ENCODE measurements at regions not wholly inside any gene's neighbourhood (a gene's known extent, or its start where the extent isn't known, plus 50 kb on each side); places are given as distances from the start of the nearest gene placed in this dataset.

DNA sequence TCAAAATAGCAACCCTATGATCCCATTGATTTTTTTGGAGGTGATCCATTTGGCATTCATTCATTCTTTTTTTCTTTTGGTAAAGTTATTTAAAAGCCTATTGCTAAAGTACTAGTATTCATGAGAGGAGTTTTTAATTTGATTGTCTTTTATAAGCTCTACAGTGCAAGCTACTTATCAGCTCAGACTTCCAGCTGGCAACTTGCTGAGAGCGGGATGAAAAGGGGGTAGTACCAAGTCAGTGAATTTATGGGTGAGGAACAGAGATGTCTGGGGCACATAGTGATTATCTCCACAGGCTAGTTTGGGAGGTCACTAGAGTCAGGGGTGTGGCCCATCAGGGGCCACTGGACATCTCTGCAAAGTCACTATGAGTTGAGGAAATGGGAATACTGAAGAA, 202.4 kb downstream of the PIK3C3 start:
- TF ChIP-seq, protein P1, sequence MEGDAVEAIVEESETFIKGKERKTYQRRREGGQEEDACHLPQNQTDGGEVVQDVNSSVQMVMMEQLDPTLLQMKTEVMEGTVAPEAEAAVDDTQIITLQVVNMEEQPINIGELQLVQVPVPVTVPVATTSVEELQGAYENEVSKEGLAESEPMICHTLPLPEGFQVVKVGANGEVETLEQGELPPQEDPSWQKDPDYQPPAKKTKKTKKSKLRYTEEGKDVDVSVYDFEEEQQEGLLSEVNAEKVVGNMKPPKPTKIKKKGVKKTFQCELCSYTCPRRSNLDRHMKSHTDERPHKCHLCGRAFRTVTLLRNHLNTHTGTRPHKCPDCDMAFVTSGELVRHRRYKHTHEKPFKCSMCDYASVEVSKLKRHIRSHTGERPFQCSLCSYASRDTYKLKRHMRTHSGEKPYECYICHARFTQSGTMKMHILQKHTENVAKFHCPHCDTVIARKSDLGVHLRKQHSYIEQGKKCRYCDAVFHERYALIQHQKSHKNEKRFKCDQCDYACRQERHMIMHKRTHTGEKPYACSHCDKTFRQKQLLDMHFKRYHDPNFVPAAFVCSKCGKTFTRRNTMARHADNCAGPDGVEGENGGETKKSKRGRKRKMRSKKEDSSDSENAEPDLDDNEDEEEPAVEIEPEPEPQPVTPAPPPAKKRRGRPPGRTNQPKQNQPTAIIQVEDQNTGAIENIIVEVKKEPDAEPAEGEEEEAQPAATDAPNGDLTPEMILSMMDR (IDR thresholded peaks at IDR 0.05; ENCODE audit: low read depth, low read length, poor library complexity, severe bottlenecking), result no peak
- TF ChIP-seq EZH2phosphoT487 (IDR thresholded peaks at IDR 0.05; ENCODE audit: borderline replicate concordance, low read length), result no peak

Data from DOHH2 (cell line).